ENCODE measurements at regions not wholly inside any gene's neighbourhood (a gene's known extent, or its start where the extent isn't known, plus 50 kb on each side); places are given as distances from the start of the nearest gene placed in this dataset.

DNA sequence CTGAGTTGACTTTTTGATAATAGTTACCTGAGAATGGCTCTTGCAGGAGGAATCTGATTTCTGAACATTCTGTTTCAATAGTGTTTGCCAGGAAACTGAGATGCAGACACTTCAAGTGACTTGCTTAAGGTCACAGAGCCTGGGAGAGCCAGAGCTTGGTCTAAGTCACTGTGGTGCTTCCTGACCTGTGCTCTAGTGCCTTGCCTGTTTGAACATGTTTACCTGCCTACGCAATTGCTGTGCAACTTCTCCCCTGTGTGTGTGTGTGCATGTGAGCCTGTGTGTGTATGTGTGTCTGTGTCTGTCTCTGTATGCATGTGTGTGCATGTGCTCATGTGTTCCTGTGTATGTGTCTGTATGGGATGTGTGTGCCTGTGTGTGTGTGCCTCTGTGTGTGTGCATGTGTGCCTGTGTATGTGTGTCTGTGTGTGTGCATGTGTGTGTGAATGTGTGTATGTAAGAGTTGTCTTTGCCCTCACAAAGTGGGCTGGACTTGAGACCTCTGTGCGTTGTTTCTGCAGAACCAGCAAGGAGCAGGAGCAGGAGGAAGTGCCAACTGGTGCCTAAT is 185.8 kb downstream of the GADD45G start:
- DNase-seq (ENCODE audit: extremely low read depth in 1 of 2, low read depth in 1 of 2) = no peak

GRCh38 chr9:89791754-89792153 is 186.9 kb downstream of the GADD45G start:
- no peak for DNase-seq (ENCODE audit: extremely low read depth in 1 of 2, low read depth in 1 of 2)

DNA sequence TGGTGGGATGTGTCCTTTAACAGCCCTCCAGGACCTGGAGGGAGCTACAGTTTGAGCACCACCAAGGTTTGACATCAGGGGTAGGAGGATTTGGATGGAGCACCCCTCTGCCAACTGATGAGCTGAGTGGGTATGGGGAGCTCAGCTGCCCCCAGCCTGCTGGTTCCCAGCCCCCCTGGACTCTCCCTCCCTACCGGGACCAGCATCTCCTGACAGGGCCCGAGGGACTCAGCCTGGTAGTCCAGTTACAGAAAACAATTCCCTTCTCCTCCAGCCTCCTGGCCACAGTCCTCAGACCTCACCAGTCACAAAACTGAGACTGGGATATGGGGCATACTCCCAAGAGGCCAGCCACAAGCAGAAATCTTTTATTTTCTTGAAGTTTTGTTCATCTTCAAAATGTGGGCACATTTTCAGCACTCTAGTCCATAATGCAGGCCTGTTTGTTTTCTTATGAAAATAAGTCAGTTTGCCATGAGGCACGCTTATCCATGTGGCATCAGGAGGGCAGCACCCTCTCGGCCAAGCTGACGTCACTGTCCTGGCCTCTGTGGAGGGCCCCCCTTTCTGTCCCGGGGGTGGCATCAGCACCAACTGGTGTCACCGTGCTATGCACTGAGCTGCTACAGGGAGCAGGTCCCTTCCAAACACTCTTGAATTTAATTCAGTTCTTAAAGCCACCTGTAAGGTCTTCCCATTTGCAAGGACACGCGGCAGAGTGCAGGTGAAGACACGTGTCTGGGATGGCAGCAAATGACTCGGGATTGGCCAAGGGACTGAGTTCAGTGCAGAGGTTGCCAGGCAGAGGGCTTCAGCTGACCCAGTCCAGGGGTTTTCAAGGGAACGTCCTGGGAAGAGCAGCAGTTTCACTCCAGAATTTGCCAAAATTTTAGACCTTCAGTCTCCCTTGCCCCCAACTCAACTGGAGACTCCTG is 187.6 kb downstream of the GADD45G start:
- DNase-seq (ENCODE audit: extremely low read depth in 1 of 2, low read depth in 1 of 2) = no peak

GRCh38 chr9:89793124-89793495 is 188.3 kb downstream of the GADD45G start:
- no peak for DNase-seq (ENCODE audit: extremely low read depth in 1 of 2, low read depth in 1 of 2)

DNA sequence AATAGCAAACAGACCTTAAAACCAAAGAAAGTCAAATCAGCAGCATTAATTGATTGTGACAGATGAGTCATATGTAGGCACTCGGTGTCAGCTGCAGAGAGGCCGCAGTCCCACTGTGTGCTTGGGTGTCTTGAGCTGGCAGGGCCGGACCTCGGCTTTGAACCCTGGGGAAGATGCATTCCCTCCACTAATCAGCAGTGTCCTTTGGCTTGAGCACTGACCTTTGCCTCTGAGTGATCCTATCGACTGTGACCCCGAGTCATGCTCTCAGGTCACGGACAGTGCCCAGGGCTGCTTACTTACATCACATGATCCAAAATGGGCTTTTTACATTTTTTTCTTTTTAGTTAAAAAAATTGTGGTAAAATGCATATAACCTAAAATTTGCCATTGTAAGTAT is 188.7 kb downstream of the GADD45G start:
- DNase-seq (ENCODE audit: extremely low read depth in 1 of 2, low read depth in 1 of 2) = no peak

DNA sequence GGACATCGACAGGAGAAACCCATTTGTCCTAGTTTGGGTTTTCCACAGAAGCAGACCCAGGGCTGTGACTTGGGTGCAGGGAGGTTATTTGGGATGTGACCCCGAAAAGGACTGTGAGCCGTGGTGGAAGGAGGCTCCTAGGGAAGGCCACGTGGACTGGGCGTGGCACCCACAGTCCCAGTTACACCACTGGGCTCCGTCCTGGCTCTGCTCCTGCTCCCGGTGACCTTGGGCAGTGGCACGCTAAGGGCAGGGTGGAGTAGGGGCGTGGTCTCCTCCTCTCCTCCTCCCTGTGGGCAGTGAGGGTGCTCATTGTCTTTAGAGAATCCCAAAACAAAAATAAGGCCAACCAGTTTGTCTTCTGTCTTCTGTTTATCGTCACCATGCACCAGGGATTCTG is 190.1 kb downstream of the GADD45G start:
- DNase-seq (ENCODE audit: extremely low read depth in 1 of 2, low read depth in 1 of 2) = no peak

GRCh38 chr9:89795538-89796195 is 190.9 kb downstream of the GADD45G start:
- no peak for DNase-seq (ENCODE audit: extremely low read depth in 1 of 2, low read depth in 1 of 2)

DNA sequence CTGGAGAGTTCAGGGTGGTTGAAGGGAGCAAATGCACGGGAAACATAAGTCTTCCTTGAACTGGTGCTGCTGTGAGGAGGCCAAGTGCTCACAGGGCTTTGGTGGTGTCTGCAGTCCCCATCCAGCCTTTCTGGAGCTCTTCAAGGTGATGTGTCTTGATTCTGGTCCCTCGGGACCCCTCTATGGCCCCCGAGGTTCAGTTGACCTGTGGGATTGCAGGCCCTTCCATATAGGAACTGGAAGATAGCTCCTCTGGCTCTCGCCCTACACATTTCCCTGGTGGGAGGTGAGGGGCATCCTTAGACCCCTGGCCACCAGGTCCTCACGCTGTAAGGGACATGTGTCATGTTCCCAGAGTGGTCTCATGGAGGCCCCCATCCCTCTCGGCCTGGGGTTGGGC is 191.8 kb downstream of the GADD45G start:
- no peak for DNase-seq (ENCODE audit: extremely low read depth in 1 of 2, low read depth in 1 of 2)

DNA sequence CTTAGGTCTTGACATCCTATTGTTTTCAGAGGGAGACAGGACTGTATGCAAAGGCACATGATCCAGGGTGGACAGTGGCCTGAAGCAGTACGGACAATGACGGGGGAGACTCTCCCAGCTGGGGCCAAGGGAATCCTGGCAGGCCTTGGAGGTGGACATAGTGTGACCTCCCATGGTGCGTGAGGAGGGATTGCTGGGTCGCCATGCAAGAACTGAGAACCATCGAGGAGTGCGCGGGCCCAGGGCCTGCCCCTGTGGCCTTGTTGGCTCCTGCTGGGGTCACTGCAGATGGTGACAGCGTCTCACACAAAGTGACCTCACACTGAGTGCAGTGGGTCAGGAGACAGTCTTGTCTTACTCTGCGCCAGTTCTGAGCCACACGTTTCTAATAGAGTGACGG is 192.4 kb downstream of the GADD45G start:
- DNase-seq (ENCODE audit: extremely low read depth in 1 of 2, low read depth in 1 of 2) = no peak

DNA sequence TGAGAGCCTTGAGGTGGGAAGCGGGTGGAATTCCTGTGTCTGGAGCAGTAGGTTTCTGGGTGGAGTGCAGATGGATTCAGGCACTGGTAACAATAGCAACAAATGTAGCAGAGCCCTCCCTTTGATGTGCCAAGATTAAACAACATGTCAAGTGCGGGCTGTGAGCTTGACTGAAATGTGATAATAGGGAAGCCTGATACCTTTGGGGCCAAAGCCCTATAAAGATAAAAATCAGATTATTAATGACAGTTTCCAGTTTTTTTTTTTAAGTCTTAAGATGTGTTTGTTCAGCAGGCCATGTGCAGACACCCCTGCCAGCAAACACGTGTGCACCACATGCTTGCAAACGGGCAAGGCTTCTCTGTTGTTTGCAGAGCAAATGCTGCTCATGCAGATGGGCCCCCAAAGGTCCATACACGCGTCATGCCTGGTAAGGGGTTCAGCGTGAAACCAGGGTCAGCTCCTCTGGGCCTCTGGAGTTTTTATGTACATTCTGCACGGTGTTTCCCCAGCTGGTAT is 193.2 kb downstream of the GADD45G start:
- no peak for DNase-seq (ENCODE audit: extremely low read depth in 1 of 2, low read depth in 1 of 2)

- DNase-seq (ENCODE audit: extremely low read depth in 1 of 2, low read depth in 1 of 2) = no peak
Observed at GRCh38 chr9:89798547-89799120, 193.8 kb downstream of the GADD45G start.

DNA sequence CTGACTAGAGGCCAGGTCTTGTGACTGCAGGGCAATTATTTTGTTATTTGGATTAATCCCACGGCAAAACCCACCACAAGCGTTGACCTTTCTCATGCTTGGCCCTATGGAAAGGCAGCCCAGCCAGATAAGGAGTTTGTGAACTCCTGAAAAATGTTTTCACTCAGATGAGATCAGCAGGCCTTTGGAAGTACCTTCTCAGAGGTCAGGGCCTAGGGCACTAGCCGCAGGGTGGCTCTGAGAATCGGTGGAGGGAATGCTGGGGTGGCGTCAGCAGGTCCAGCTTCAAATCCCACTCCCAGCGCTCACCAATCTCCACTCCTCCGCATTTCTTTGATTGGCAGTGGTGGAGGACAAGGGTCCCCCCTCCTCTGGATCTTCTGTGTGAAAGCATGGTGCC is 194.4 kb downstream of the GADD45G start:
- DNase-seq (ENCODE audit: extremely low read depth in 1 of 2, low read depth in 1 of 2) = no peak

DNA sequence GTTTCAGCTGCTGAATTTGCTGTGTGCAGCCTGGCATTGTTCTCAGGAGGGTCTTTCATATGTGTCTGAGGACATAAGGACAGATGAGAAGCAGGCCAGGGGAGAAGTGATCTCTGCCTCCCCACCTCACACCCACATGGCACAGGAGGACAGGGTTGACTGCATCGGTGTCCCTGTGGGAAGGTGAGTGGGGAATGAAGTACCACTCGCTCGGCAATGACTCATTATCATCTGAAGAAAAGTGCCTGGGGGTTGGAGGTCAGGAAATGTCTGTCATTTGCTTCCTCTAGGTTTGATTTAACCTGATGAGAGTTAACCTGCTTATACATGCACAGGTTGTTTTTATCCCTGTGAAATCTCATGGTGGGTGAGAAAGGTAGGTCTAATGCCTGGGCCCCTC is 195.0 kb downstream of the GADD45G start:
- no peak for DNase-seq (ENCODE audit: extremely low read depth in 1 of 2, low read depth in 1 of 2)

GRCh38 chr9:89801341-89801740 is 196.5 kb downstream of the GADD45G start:
- DNase-seq (ENCODE audit: extremely low read depth in 1 of 2, low read depth in 1 of 2) = no peak

DNA sequence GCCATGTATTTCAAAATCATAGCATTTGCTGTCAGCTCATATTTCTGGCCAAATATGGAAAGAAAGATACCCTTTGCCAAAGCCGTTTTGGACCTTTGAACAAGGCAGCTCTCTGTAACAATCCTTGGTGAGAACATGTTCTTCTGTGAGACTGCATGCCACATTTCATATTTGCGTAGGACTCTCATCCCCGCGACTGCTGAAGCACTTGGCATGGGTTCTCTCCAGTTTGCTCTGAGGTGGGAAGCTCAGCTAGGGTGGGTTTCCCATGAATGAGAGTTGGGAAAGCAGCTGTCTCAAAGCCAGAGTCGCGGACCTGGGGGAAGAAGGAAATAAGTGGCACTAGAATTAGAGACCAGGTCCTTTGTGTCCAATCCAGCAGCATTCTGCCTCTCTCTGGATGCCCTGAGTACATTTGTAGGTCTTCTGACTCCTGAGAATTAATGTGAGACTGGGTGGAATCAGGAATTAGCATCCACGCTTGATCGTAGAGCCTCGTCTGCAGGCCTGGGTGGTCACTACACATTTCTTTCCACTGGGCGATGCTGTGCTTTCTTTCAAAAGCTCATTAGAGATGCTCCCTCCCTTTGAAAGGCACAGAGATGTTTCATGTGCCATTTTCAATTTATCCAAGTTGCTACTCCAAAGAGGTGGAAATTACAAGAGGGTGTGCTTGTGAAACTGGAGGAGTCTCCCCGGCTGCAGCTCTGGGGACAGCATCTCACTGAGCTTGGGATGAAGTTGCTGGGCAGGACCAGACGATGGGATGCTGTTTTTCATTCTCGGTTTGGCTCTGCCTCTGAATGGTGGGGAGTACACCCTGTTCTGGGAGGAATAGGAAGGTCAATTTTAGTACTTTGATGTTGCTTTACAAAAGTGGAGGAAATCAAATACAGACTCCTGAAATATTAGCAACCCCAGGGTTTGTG is 197.2 kb downstream of the GADD45G start:
- no peak for DNase-seq (ENCODE audit: extremely low read depth in 1 of 2, low read depth in 1 of 2)

- DNase-seq (ENCODE audit: extremely low read depth in 1 of 2, low read depth in 1 of 2) = no peak
Observed at GRCh38 chr9:89802781-89803355, 198.1 kb downstream of the GADD45G start.

DNA sequence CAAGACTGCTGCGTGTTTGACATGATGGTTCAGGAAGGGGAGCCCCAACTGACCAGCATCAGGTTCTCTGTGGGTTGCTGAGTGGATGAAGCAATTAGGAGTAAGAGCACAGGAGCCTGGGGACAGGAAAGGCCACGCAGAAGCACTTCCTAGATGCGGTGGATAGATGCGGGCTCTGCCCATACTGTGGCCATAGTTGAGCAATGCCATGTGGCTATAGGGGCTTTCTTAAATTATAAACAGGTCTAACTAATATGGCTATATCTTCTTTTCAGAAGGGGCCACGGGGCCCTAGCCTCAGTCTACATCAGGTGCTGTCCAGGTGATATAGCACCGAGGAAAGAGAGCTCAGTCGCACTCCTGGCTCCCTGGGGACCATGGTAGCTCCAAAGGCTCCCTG is 198.6 kb downstream of the GADD45G start:
- DNase-seq (ENCODE audit: extremely low read depth in 1 of 2, low read depth in 1 of 2) = no peak

DNA sequence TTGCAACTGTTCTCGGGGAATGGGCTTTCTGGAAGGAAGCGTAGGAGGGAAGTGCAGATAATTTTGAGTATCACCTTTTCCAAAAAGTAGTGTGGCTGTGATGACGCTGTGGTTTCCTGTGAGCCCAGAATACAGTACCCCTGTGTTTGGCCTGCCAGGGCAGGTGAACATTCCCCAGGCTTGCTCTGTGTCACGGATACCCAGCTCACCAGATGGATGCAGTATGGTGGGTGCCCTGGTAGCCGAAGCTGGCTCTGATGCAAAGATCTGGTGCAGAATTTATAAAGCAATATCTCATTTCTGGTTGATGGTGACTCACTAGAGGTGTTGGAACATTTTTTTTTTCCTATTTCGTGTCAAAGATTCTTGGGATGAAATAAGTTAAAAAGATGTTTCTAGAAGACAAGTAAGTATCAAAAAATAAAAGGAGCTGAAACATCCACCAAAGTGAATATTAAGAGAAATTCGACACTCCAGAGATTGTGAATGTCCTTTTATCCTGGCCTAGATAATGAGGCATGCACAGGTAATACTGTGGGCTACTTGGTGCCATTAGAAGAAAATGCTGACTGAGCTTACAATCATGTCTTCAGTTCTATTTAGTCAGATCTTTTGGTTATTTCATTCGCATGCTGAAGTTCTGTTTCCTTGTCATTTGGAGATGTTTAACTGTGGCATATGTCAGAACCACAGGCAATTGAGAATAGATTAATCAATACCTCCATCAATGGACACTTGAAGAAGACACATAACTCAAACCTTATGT is 200.1 kb downstream of the GADD45G start:
- no peak for DNase-seq (ENCODE audit: extremely low read depth in 1 of 2, low read depth in 1 of 2)

- DNase-seq (ENCODE audit: extremely low read depth in 1 of 2, low read depth in 1 of 2) = no peak
Observed at GRCh38 chr9:89805571-89806292, 200.9 kb downstream of the GADD45G start.

All from stimulated activated CD8-positive, alpha-beta memory T cell treated with anti-CD3 and anti-CD28 coated beads, Interleukin-7, amount 100 ng/mL, for 48 hours (primary cell).